SK-N-SH treated with all-trans-retinoic acid at 6 μM for 48 hours (cell line): ENCODE measurements at regions not wholly inside any gene's neighbourhood (a gene's known extent, or its start where the extent isn't known, plus 50 kb on each side); places are given as distances from the start of the nearest gene placed in this dataset.

Experiments used
- ATAC-seq: fragments of 200-7000 bp; cut with Tn5 transposase; 3 replicates; pipeline ENCODE4 v1.9.1; 2020; ENCODE audit warnings: mild to moderate bottlenecking, moderate library complexity
- BACH2 ChIP-seq: fragments of 250-450 bp; sonication (Bioruptor Pico); IDR thresholded peaks from 2 replicates; pipeline ENCODE4 v1.9.0; 2021; ENCODE audit warnings: mild to moderate bottlenecking, borderline replicate concordance
- CSDC2 ChIP-seq: fragments of 250-450 bp; sonication (Bioruptor Pico); IDR thresholded peaks from 2 replicates; pipeline ENCODE4 v1.5.0; 2020; ENCODE audit warnings: mild to moderate bottlenecking, moderate library complexity
- CSRNP3 ChIP-seq: fragments of 250-450 bp; sonication (Bioruptor Pico); IDR thresholded peaks from 2 replicates; pipeline ENCODE4 v1.5.1; 2021; ENCODE audit warnings: mild to moderate bottlenecking, moderate library complexity
- ESRRG ChIP-seq: fragments of 250-450 bp; sonication (Bioruptor Pico); IDR thresholded peaks from 2 replicates; pipeline ENCODE4 v1.6.1; 2021; ENCODE audit warnings: mild to moderate bottlenecking
- GLIS3 ChIP-seq: fragments of 250-450 bp; sonication (Bioruptor Pico); IDR thresholded peaks from 2 replicates; pipeline ENCODE4 v1.5.0; 2020; ENCODE audit warnings: mild to moderate bottlenecking, moderate library complexity
- ISL1 ChIP-seq: fragments of 250-450 bp; sonication (Bioruptor Pico); IDR thresholded peaks from 2 replicates; pipeline ENCODE4 v2.1.2; 2022; ENCODE audit warnings: mild to moderate bottlenecking, moderate library complexity
- OSR1 ChIP-seq: fragments of 250-450 bp; sonication (Bioruptor Pico); IDR thresholded peaks from 2 replicates; pipeline ENCODE4 v1.8.0; 2022; ENCODE audit warnings: moderate library complexity, mild to moderate bottlenecking, inconsistent platforms
- PPARA ChIP-seq: fragments of 250-450 bp; sonication (Bioruptor Pico); IDR thresholded peaks from 2 replicates; pipeline ENCODE4 v1.5.0; 2020; ENCODE audit warnings: mild to moderate bottlenecking, borderline replicate concordance
- RARB ChIP-seq: fragments of 250-450 bp; sonication (Bioruptor Pico); IDR thresholded peaks from 2 replicates; pipeline ENCODE4 v1.8.0; 2021; ENCODE audit warnings: mild to moderate bottlenecking, moderate library complexity
- SNAI2 ChIP-seq: fragments of 250-450 bp; sonication (Bioruptor Pico); IDR thresholded peaks from 2 replicates; pipeline ENCODE4 v1.5.0; 2020; ENCODE audit warnings: mild to moderate bottlenecking, moderate library complexity
- TCF4 ChIP-seq: fragments of 250-450 bp; sonication (Bioruptor Pico); IDR thresholded peaks from 2 replicates; pipeline ENCODE4 v1.8.0; 2021; ENCODE audit warnings: mild to moderate bottlenecking, moderate library complexity, borderline replicate concordance
- TOX ChIP-seq: fragments of 250-450 bp; sonication (Bioruptor Pico); IDR thresholded peaks from 2 replicates; pipeline ENCODE4 v1.8.0; 2021; ENCODE audit warnings: mild to moderate bottlenecking, moderate library complexity, borderline replicate concordance
- TSHZ2 ChIP-seq: fragments of 250-450 bp; sonication (Bioruptor Pico); IDR thresholded peaks from 2 replicates; pipeline ENCODE4 v1.5.0; 2020; ENCODE audit warnings: mild to moderate bottlenecking, moderate library complexity
- ZC3H10 ChIP-seq: fragments of 250-450 bp; sonication (Bioruptor Pico); IDR thresholded peaks from 2 replicates; pipeline ENCODE4 v1.5.1; 2021; ENCODE audit warnings: mild to moderate bottlenecking, moderate library complexity
- ZFP3 ChIP-seq: fragments of 250-450 bp; sonication (Bioruptor Pico); IDR thresholded peaks from 2 replicates; pipeline ENCODE4 v1.5.0; 2020; ENCODE audit warnings: mild to moderate bottlenecking, moderate library complexity
- ZFP30 ChIP-seq: fragments of 450-650 bp; formaldehyde crosslinking; IDR thresholded peaks from 2 replicates; pipeline ENCODE4 v1.5.0; 2022; ENCODE audit warnings: mild to moderate bottlenecking, moderate library complexity
- ZNF565 ChIP-seq: fragments of 450-650 bp; formaldehyde crosslinking; conservative IDR thresholded peaks from 2 replicates; pipeline ENCODE4 v1.5.0; 2020; ENCODE audit warnings: low read depth, mild to moderate bottlenecking, moderate library complexity
- ZNF70 ChIP-seq: fragments of 450-650 bp; formaldehyde crosslinking; IDR thresholded peaks from 2 replicates; pipeline ENCODE4 v1.5.0; 2020; ENCODE audit warnings: mild to moderate bottlenecking, moderate library complexity
- ZNF8 ChIP-seq: fragments of 450-650 bp; formaldehyde crosslinking; IDR thresholded peaks from 2 replicates; pipeline ENCODE4 v1.5.0; 2020; ENCODE audit warnings: mild to moderate bottlenecking, moderate library complexity
- TF ChIP-seq, protein P1 (sequence below): fragments of 250-450 bp; sonication (Bioruptor Pico); IDR thresholded peaks from 2 replicates; pipeline ENCODE4 v1.8.0; 2021; ENCODE audit warnings: low read depth, mild to moderate bottlenecking, moderate library complexity, borderline replicate concordance
- TF ChIP-seq, protein P2 (sequence below): fragments of 250-450 bp; sonication (Bioruptor Pico); IDR thresholded peaks from 2 replicates; pipeline ENCODE4 v1.8.0; 2020; ENCODE audit warnings: mild to moderate bottlenecking, moderate library complexity, borderline replicate concordance

GRCh38 chr5:173741087-173741486, 124.6 kb upstream of the BOD1 start:
- TF ChIP-seq CSDC2 (CRISPR knock-in tag) (no peak), ZNF565 (CRISPR knock-in tag) (no peak), BACH2 (CRISPR knock-in tag) (no peak), PPARA (CRISPR knock-in tag) (no peak)
- ATAC-seq, result no peak

DNA sequence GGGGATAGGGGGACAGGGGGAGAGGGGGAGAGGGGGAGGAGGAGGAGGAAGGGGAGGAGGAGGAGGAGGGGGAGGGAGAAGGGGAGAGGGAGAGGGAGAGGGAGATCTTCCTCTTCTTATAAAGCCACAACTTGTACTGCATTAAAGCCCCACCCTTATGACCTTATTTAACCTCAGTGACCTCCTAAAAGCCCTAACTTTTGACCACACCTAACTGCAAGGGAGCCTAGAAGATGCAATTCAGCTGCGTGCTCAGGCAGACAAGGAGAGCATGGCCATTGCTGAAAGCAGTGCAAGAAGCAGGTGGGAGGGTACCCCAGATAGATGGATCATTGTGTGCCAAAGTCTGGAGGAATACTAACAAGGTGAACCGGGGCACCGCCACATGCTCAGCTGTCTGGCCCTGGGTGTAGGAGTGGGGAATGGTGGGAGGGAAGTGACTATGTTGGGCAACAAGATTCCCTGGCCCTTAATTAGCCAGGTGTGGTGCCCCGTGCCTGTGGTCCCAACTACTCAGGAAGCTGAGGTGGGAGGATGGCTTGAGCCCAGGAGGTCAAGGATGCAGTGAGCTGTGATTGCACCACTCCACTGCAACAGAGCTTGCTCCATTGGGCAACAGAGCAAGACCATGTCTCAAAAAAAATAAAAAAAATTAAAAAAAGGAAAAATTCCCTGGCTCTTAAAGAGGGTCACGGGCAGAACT, 125.4 kb upstream of the BOD1 start:
- TF ChIP-seq ZFP30 (CRISPR knock-in tag), result no peak
- TF ChIP-seq CSDC2 (CRISPR knock-in tag), result no peak
- TF ChIP-seq, protein P1, sequence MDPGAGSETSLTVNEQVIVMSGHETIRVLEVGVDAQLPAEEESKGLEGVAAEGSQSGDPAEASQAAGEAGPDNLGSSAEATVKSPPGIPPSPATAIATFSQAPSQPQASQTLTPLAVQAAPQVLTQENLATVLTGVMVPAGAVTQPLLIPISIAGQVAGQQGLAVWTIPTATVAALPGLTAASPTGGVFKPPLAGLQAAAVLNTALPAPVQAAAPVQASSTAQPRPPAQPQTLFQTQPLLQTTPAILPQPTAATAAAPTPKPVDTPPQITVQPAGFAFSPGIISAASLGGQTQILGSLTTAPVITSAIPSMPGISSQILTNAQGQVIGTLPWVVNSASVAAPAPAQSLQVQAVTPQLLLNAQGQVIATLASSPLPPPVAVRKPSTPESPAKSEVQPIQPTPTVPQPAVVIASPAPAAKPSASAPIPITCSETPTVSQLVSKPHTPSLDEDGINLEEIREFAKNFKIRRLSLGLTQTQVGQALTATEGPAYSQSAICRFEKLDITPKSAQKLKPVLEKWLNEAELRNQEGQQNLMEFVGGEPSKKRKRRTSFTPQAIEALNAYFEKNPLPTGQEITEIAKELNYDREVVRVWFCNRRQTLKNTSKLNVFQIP (CRISPR knock-in tag), result no peak
- TF ChIP-seq OSR1 (CRISPR knock-in tag), result no peak
- TF ChIP-seq BACH2 (CRISPR knock-in tag), result no peak
- TF ChIP-seq ZC3H10 (CRISPR knock-in tag), result no peak
- no peak for TF ChIP-seq TSHZ2 (CRISPR knock-in tag)
- TF ChIP-seq CSRNP3, result no peak
- TF ChIP-seq TCF4 (CRISPR knock-in tag), result no peak
- TF ChIP-seq GLIS3 (CRISPR knock-in tag), result no peak
- no peak for TF ChIP-seq ZNF70 (CRISPR knock-in tag)
- TF ChIP-seq TOX (CRISPR knock-in tag), result no peak
- TF ChIP-seq ESRRG (CRISPR knock-in tag), result no peak
- TF ChIP-seq SNAI2 (CRISPR knock-in tag), result no peak
- no peak for TF ChIP-seq ISL1 (CRISPR knock-in tag)
- no peak for TF ChIP-seq ZFP3 (CRISPR knock-in tag)
- TF ChIP-seq ZNF8, result no peak
- no peak for TF ChIP-seq RARB (CRISPR knock-in tag)
- no peak for TF ChIP-seq ZNF565 (CRISPR knock-in tag)
- no peak for TF ChIP-seq PPARA (CRISPR knock-in tag)
- ATAC-seq, result no peak

DNA sequence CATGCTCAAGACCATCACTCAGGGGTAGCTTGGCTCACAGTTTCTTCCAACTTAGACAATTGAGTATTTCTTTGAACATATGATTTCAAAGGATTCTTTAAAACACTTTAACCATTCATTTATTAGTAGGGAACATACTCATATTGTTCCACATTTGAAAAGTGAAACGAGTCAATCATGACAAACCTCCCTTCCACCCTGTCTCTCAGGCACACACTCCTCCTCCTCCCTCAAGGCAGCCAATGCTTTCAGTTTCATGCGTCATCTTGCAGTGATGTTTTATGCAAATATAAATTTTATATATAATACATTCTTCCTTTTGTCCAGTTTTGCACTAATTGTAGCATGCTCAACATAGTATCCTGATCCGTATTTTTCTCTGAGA, 126.0 kb upstream of the BOD1 start:
- ATAC-seq, result no peak
- no peak for TF ChIP-seq BACH2 (CRISPR knock-in tag)
- no peak for TF ChIP-seq ZFP3 (CRISPR knock-in tag)

DNA sequence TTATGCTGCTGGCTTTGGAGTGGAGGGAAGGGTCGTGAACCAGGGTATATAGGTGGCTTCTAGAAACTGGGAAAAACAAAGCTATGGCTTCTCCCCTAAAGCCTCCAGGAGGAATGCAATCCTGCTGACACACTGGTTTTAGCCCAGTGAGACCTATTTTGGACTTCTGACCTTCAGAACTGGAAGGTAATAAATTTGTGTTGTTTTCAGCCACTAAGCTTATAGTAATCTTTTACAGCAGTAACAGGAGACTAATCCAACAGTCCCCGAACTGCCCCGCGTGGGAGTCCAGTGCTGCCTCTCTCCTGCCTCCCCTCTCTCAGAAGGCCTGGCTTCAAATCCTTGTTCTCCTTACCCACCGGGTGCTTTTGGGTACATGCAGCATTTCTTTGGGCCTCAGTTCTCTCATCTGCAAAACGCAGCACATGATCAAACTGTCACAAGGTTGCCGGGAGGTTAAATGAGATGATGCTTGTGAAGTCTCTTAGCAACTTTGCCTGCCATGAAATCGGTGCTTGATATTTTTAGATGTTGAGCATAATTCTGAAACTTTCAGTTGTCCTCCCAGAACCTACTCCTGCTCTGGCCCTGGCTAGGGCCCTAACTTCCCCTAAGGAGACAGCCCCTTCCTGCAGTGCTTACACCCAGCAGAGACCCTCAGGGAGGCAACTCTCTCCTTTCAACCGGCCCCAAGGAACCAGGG, 127.3 kb upstream of the BOD1 start:
- ATAC-seq, result no peak
- no peak for TF ChIP-seq ZC3H10 (CRISPR knock-in tag)
- TF ChIP-seq, protein P2, sequence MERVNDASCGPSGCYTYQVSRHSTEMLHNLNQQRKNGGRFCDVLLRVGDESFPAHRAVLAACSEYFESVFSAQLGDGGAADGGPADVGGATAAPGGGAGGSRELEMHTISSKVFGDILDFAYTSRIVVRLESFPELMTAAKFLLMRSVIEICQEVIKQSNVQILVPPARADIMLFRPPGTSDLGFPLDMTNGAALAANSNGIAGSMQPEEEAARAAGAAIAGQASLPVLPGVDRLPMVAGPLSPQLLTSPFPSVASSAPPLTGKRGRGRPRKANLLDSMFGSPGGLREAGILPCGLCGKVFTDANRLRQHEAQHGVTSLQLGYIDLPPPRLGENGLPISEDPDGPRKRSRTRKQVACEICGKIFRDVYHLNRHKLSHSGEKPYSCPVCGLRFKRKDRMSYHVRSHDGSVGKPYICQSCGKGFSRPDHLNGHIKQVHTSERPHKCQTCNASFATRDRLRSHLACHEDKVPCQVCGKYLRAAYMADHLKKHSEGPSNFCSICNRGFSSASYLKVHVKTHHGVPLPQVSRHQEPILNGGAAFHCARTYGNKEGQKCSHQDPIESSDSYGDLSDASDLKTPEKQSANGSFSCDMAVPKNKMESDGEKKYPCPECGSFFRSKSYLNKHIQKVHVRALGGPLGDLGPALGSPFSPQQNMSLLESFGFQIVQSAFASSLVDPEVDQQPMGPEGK (CRISPR knock-in tag), result no peak
